T-helper 2 cell treated with Interferon-gamma antibody and Interleukin-4, amounts not matched to agents 5 μg/mL and 100 μg/mL, for 36 hours (primary cell): ENCODE measurements at regions not wholly inside any gene's neighbourhood (a gene's known extent, or its start where the extent isn't known, plus 50 kb on each side); places are given as distances from the start of the nearest gene placed in this dataset.

ENCODE experiments used
- DNase-seq: peaks from one replicate; pipeline ENCODE4 v3.0.0; 2021; ENCODE audit warnings: low spot score
- H3K27ac Mint-ChIP-seq: one replicate; pipeline ENCODE4 v1.8.0; 2021; ENCODE audit warnings: mild to moderate bottlenecking, mixed read lengths
- H3K27me3 Mint-ChIP-seq: one replicate; pipeline ENCODE4 v1.8.0; 2021; ENCODE audit warnings: low read depth, mixed read lengths
- H3K36me3 Mint-ChIP-seq: one replicate; pipeline ENCODE4 v1.8.0; 2021; ENCODE audit warnings: low read depth, mixed read lengths
- H3K4me1 Mint-ChIP-seq: one replicate; pipeline ENCODE4 v1.8.0; 2021; ENCODE audit warnings: low read depth, mixed read lengths
- H3K4me3 Mint-ChIP-seq: one replicate; pipeline ENCODE4 v1.8.0; 2022; ENCODE audit warnings: mild to moderate bottlenecking, moderate library complexity, mixed read lengths
- H3K9me3 Mint-ChIP-seq: one replicate; pipeline ENCODE4 v1.8.0; 2021; ENCODE audit warnings: mixed read lengths

DNA sequence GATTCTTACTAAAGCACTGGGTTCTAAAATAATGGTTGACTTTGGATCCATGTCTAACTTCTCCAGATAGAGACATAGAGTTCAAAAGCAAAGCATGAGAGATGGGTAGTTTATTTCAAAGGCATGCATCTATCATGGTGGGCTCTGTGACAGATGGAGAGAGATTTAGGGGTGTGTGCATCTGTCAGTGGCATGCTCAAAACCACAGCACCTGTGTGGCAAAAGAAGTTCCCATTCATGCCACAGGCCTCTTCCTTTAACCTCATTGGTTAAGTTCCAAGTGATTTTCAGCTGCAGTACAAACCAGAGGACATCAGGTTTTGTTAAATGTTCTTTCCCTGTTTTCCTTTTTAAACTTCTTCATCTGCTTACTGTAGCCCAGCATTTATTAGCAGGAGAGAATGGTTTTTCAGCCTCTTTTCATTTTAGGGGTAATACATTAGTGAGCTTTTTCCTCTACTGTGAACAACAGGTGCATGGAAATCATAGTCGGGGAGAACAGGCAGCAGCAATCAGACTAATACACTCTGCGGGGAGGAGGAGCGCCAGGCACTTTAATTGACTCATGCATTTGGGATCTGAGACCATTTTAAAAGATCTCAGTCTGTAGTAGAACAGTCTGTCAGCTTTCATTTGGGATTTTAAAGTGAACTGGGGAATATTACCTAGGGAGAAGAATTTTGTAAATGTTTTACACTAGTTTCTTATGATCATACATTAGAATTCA, 52.4 kb upstream of the UPP2 start:
- H3K9me3 Mint-ChIP-seq, result no peaks in the 10 kb centered on the region
- no peak for DNase-seq
- no peak overlapping the region for H3K27ac Mint-ChIP-seq
- H3K36me3 Mint-ChIP-seq, result no peaks in the 10 kb centered on the region
- peaks cover 9% of the 10 kb centered on the region for H3K27me3 Mint-ChIP-seq
- no peak overlapping the region for H3K4me3 Mint-ChIP-seq
- H3K4me1 Mint-ChIP-seq, result no peaks in the 10 kb centered on the region

DNA sequence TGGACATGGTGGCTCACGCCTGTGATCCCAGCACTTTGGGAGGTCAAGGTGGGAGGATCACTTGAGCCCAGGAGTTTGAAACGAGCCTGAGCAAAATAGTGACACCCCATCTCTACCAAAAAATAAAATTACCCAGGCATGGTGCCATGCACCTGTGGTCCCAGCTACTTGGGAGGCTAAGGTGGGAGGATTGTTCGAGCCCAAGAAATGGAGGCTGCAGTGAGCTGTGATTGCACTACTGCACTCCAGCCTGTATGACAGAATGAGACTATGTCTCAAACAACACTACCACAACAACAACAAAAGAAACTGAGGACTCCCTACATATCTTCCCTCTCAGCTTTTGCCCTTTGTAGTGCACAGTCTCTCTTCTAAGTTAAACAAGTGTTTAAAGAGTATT, 53.3 kb upstream of the UPP2 start:
- H3K27ac Mint-ChIP-seq, result no peak overlapping the region
- no peaks in the 10 kb centered on the region for H3K9me3 Mint-ChIP-seq
- no peaks in the 10 kb centered on the region for H3K4me1 Mint-ChIP-seq
- peaks cover 9% of the 10 kb centered on the region for H3K27me3 Mint-ChIP-seq
- DNase-seq, result no peak
- H3K36me3 Mint-ChIP-seq, result no peaks in the 10 kb centered on the region
- no peak overlapping the region for H3K4me3 Mint-ChIP-seq

DNA sequence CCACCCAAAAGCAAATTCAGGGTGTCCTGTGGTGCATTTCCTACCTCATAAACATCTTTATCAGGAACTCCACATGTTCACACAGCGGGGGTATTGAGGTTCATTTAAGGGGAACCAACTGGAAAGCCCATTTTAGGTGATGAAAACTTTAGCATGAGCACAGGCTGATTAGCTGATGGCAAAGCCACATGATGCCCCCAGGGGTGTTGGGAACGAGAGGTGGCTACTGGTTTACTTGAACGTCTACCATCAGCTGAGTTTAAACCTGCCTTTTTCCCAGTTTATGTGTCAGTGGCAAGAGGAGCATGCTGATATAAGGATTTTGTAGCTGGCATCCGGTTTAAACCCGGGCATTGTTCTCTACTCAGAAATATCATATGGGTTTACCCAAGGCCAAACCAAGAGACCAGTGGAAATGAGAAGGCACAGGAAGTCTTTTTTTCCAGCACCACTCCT, 54.5 kb upstream of the UPP2 start:
- H3K36me3 Mint-ChIP-seq, result no peaks in the 10 kb centered on the region

DNA sequence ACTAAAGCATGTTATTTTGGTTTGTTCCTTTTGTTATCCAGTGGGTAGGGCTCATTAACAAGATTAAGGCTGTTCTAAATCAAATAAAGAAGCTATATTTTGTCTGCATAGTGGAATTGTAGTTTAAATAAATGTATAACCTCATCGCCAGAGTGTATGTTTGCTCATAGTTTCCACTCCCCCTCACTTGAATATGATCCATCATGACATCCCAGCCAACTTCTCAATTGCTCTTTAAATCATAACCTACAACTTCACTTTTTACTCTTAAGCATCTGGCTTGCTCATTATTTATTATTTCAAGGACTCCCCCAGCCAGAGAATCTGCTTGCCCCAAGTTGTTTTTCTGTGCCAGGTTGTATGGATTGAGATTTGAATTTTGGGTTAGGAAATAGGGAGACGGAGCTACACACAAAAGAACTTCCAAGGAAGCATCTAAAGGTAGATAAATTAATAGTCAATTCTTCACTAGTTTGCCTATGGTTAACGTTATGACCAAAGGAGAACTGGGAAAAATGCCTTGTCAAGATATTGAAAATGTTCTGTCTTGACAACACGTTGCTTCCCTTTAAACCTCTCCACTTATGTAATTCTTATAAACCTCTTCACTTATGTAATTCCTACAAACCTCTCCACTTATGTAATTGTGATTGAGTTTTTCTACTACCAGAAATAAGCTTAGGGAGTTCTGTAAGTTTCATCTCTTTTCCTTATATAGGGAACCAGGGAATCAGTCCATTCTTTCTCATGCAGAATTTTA, 55.4 kb upstream of the UPP2 start:
- Mint-ChIP-seq H3K27me3 (peaks cover 9% of the 10 kb centered on the region), H3K27ac (no peak overlapping the region), H3K4me3 (no peak overlapping the region), H3K4me1 (no peaks in the 10 kb centered on the region), H3K9me3 (no peaks in the 10 kb centered on the region), H3K36me3 (no peaks in the 10 kb centered on the region)
- DNase-seq, result no peak

More for the DNA sequence above, 54.5 kb upstream of the UPP2 start:
- H3K4me3 Mint-ChIP-seq, result no peak overlapping the region
- H3K9me3 Mint-ChIP-seq, result no peaks in the 10 kb centered on the region
- peaks cover 9% of the 10 kb centered on the region for H3K27me3 Mint-ChIP-seq
- no peak overlapping the region for H3K27ac Mint-ChIP-seq
- no peak for DNase-seq
- H3K4me1 Mint-ChIP-seq, result no peaks in the 10 kb centered on the region

DNA sequence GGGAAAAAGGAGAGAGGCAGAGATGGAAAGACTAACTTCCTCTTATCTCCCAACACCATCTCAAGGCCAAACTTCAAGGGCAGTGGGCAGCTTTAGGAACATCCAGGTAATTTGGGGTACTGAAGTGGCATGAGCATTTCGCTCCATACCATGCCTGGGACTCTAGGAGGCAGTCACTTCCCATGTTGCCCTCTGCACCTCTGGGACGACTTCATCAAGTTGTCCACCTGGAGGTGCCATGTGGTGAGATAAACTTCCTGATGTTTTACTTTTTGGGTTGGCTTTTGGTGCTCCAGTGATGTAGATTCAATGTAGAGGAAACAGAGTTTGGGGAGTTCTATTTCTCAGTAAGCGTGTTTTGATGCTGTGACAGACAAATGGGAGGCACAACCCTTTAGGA, 56.3 kb upstream of the UPP2 start:
- H3K4me3 Mint-ChIP-seq, result no peak overlapping the region
- no peak for DNase-seq
- no peak overlapping the region for H3K27ac Mint-ChIP-seq
- H3K4me1 Mint-ChIP-seq, result no peaks in the 10 kb centered on the region
- no peaks in the 10 kb centered on the region for H3K9me3 Mint-ChIP-seq
- H3K27me3 Mint-ChIP-seq, result peaks cover 9% of the 10 kb centered on the region
- H3K36me3 Mint-ChIP-seq, result no peaks in the 10 kb centered on the region

DNA sequence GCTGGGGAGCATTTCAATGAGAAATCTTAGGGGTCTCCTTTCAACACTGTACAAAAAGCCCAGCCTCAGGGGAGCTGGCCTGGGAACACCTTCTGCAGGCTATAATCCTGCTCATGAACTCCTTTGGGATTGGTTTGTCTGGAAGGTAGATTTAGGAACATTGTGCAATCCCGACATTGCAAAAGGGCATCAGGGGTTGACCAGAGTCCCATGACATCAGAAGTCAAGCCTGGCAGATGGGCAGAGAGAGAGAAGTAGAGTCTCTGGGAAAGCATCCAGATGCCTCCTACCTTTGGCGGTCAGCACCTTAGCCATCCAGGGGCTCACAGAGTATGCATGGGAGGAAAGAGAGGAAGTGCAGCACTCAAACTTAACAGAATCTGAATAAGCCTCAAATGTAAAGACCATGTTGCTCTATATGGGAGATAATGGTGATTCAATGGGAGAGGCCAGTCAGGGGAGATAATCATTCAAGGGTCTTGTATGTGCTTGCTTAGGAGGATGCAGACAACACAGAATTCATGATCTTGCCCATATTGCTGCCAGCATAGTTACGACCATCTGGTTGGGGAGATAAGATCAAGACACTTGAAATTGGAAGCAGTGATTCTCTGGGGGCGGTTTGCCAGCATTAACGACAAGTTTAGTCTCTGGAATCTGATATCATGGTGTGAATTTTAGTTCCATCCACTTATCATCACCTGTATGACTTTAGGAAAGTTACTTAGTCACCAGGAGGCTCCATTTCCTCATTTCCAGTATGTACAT, 58.3 kb upstream of the UPP2 start:
- Mint-ChIP-seq H3K36me3 (no peaks in the 10 kb centered on the region), H3K4me3 (no peak overlapping the region), H3K27me3 (peaks cover 5% of the 10 kb centered on the region), H3K4me1 (no peaks in the 10 kb centered on the region), H3K9me3 (no peaks in the 10 kb centered on the region), H3K27ac (no peak overlapping the region)
- DNase-seq, result no peak

DNA sequence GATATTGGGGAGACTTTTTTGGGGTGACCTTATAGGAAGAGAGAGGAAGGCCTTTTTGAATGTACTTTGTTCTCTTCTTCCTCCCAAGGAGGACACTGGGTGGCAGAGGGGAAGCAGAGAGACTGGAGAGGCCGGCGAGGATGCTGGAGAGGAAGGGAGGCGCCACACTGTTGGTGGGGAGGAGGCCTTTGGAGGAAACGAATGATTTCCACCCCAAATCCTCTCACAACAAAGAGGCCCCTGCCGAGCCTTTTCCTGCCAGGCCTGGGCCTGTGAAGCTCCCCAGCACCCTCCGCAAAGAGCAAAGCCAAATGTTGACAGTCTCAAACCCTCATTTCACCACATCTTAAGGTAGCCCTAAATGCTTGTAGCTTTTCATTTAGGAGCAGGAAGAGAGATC, 59.0 kb upstream of the UPP2 start:
- Mint-ChIP-seq H3K4me3 (no peak overlapping the region), H3K4me1 (no peaks in the 10 kb centered on the region), H3K27ac (no peak overlapping the region), H3K9me3 (no peaks in the 10 kb centered on the region), H3K36me3 (no peaks in the 10 kb centered on the region), H3K27me3 (peaks cover 9% of the 10 kb centered on the region)
- DNase-seq, result no peak

DNA sequence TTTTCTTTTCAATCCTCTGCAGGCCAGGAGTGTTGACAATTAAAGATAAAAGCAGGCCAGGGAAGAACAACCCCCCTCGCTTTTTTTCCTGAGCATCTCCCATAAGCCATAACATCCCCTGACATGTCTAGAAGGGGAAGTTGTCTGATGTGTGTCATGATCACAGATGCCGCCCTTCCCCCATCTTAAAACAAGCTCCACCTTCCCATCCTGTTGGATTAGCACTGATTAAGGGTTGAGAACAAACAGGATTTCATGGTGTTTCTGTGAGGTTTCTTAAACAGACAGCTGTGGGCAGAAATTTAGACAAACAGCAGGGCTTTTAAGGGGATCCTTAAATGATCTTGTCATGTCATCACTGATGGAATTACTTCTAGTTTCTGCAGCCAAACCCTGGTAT, 59.4 kb upstream of the UPP2 start:
- no peak for DNase-seq
- Mint-ChIP-seq H3K4me1 (no peaks in the 10 kb centered on the region), H3K27me3 (peaks cover 9% of the 10 kb centered on the region), H3K9me3 (no peaks in the 10 kb centered on the region), H3K4me3 (no peak overlapping the region), H3K36me3 (no peaks in the 10 kb centered on the region), H3K27ac (no peak overlapping the region)

DNA sequence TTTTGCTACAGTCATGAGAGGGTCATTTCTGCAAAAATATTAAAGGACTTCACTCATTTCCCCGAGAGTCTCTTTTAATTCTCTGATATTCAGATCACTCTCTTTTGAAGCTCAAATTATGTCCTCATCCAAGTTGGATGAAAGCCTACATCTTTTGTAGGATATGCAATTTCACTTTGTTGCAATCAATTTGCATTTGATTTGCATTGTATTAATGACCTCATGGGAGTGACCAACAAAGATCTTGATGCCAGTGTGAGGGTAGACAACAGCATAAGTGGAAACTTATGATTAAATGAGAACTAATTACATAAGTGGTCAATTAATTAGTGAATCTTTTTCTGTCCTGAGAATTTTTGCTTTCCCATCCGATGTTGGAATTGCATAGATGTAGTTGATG, 60.3 kb upstream of the UPP2 start:
- H3K27me3 Mint-ChIP-seq, result peaks cover 10% of the 10 kb centered on the region
- no peak for DNase-seq
- no peaks in the 10 kb centered on the region for H3K4me1 Mint-ChIP-seq

DNA sequence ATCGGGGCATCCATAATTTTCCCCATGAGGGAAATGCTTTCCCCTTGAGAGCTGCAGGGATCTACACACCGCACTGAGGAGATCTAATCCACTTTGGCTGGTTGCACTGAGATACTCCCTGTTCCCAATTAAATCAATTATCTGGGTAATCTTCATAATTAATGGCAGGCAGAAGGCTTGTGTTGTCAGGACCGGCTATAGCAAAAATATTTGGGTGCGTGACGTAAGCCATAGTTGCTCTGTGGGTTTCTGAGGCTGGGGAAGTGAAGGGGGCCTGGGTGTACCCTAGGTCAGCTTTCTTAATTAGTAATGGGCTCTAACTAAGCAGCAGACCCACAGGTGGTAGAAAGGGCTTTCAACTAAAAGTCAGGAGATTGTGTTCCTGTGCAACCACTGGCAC, 62.8 kb upstream of the UPP2 start:
- no peak overlapping the region for H3K4me3 Mint-ChIP-seq
- no peak overlapping the region for H3K27ac Mint-ChIP-seq
- H3K4me1 Mint-ChIP-seq, result no peaks in the 10 kb centered on the region
- no peaks in the 10 kb centered on the region for H3K9me3 Mint-ChIP-seq
- DNase-seq, result no peak
- peaks cover 13% of the 10 kb centered on the region for H3K27me3 Mint-ChIP-seq
- no peaks in the 10 kb centered on the region for H3K36me3 Mint-ChIP-seq

More for the DNA sequence above, 60.3 kb upstream of the UPP2 start:
- Mint-ChIP-seq H3K9me3 (no peaks in the 10 kb centered on the region), H3K36me3 (no peaks in the 10 kb centered on the region), H3K4me3 (no peak overlapping the region), H3K27ac (no peak overlapping the region)

DNA sequence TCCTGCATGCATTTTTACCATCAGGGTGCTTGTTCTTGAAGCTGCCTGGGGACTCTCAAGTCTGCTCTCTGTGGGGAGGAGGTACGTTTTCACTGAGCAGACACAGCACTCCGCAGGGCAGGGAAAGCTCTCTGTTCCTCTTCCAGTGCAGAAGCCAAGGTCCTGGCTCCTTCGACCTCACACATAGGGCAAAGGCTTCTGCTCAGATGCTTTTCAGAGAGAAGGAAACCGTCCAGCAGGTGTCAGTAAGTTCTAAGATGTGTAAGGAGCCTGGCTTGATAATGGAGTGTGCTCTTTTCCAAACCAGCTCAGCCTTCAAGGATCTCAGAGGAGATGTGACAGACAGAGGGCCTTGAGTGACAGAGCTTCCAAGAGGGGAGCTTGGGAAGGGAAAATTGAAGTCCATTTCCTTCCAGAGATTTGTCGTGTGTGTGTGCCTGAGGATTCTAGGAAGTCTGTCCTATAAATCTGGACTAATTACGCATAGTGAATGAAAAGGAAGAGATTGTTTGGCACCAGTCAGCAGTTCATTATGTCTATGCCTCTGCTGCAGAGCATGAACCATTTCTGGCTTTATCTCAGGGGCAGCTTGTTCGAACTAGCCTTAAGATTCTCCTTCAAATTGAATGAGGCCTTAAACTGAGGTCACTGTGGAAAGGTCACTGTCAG, 67.3 kb upstream of the UPP2 start:
- H3K4me1 Mint-ChIP-seq, result no peaks in the 10 kb centered on the region
- no peak for DNase-seq

DNA sequence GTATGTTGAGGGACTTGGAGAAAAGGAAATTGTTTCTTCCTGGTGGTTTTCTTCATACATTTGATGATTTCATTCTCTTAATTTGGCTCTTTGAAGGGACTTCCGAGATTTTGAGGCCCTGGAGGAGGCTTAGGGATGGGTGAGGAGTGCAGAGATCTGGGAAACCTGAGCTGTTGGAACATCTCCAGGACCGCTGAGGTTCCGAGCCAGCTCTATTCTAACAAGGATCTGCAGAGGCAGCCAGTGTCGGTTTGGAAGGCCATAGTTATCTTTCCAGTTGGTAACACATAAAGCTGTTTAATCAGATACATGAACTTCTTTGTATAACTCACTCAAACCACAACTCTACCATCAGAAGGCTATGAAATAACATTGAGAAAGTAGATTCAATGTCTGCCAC, 70.3 kb upstream of the UPP2 start:
- DNase-seq, result no peak
- Mint-ChIP-seq H3K36me3 (no peaks in the 10 kb centered on the region), H3K4me3 (no peak overlapping the region), H3K27ac (no peak overlapping the region), H3K4me1 (no peaks in the 10 kb centered on the region), H3K9me3 (no peaks in the 10 kb centered on the region), H3K27me3 (peaks cover 34% of the 10 kb centered on the region)

More for the DNA sequence above, 67.3 kb upstream of the UPP2 start:
- H3K9me3 Mint-ChIP-seq, result no peaks in the 10 kb centered on the region
- peaks cover 34% of the 10 kb centered on the region for H3K27me3 Mint-ChIP-seq
- no peak overlapping the region for H3K4me3 Mint-ChIP-seq
- H3K27ac Mint-ChIP-seq, result no peak overlapping the region
- H3K36me3 Mint-ChIP-seq, result no peaks in the 10 kb centered on the region

DNA sequence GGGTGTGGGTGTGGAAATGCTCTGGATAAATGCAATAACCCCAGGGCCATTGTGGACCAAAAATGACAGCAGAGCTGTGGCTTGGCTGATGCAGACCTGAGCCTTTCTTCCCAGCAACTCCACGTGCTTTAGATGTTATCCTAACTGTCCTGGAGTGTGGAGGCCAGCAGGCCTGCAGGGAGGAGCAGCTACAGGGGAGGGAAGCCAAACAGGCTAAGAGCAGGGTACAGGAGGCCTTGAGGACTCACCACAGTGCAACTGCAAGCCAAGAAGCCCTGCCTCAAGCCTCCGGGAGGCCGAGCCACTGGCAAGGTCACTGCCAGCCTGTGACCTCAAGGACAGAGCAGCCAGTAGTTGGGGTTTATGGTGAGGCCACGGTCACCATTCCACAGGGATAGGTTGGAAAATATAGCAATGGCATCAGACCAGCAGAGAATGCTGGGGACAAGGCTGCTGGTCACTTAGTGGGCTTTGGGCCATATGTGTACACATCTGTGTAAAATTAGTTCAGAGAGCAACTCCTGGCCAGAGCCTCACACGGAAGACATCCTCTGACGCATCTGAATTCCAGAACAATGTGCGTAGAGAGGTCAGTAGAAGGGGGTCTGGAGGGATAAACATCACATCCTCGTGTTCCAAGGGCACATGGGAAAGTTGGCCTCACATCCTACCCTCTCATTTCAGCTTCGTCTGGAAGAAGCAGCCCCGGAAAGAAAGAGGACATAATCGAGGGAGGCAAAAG, 76.2 kb upstream of the UPP2 start:
- no peak for DNase-seq
- H3K9me3 Mint-ChIP-seq, result no peaks in the 10 kb centered on the region

More for the DNA sequence above, 76.2 kb upstream of the UPP2 start:
- Mint-ChIP-seq H3K27me3 (peaks cover 13% of the 10 kb centered on the region), H3K36me3 (no peaks in the 10 kb centered on the region), H3K4me3 (no peak overlapping the region), H3K4me1 (peaks cover 6% of the 10 kb centered on the region), H3K27ac (no peak overlapping the region)
